Activated naive CD4-positive, alpha-beta T cell treated with anti-CD3 and anti-CD28 coated beads for 36 hours (primary cell): ENCODE measurements at regions not wholly inside any gene's neighbourhood (a gene's known extent, or its start where the extent isn't known, plus 50 kb on each side); places are given as distances from the start of the nearest gene placed in this dataset. TPM values are rescaled to one million over a fixed set of nuclear protein-coding genes. Genes with fewer than 3 reads are reported as not detected.

Source experiments
- microRNA-seq: library from miRNA; unstranded; fragments of <30 nt; microRNA quantifications from one replicate; pipeline ENCODE4 v1.2.0, GENCODE V29; 2022; ENCODE audit warnings: borderline microRNAs expressed, borderline replicate concordance

Small RNAs in the stretch of these regions (microRNA-seq; reads per million reads assigned to microRNA genes)
- not detected for gene MIR548AE1
